Fibroblast of pulmonary artery (primary cell): ENCODE measurements at regions not wholly inside any gene's neighbourhood (a gene's known extent, or its start where the extent isn't known, plus 50 kb on each side); places are given as distances from the start of the nearest gene placed in this dataset.
A peak's percentile ranks its signal among the peaks of the same experiment; 100 is the strongest.

Experiments used
- DNase-seq: peaks from one replicate; pipeline ENCODE4 v3.0.0-alpha.2; 2010; ENCODE audit warnings: low read depth
- H3K4me3 ChIP-seq: replicated peaks from 2 replicates; pipeline ENCODE4 v1.5.1; 2011; ENCODE audit warnings: low read depth, mild to moderate bottlenecking, control low read depth, low read length, moderate library complexity
- CTCF ChIP-seq: IDR thresholded peaks from 2 replicates; pipeline ENCODE4 v1.5.1; 2011; ENCODE audit warnings: mild to moderate bottlenecking, control low read depth, low read length, inconsistent platforms; ENCODE audit errors: missing control alignments

- DNase-seq = no peak
- TF ChIP-seq CTCF = no peak
- no peak overlapping the region for H3K4me3 ChIP-seq
Observed at GRCh38 chr7:11221984-11222383, 248.3 kb downstream of the PHF14 start.

GRCh38 chr7:11224535-11224934 lies 250.9 kb downstream of the PHF14 start:
- no peak for TF ChIP-seq CTCF
- DNase-seq = no peak

GRCh38 chr7:11228515-11228914 lies 254.8 kb downstream of the PHF14 start:
- no peak for TF ChIP-seq CTCF
- H3K4me3 ChIP-seq = no peak overlapping the region
- peak; percentile 58 for DNase-seq

More at GRCh38 chr7:11224535-11224934, 250.9 kb downstream of the PHF14 start:
- H3K4me3 ChIP-seq = no peak overlapping the region

- no peak overlapping the region for H3K4me3 ChIP-seq
- no peak for DNase-seq
- TF ChIP-seq CTCF = no peak
Observed at GRCh38 chr7:11231190-11231589, 257.5 kb downstream of the PHF14 start.

- no peak overlapping the region for H3K4me3 ChIP-seq
- no peak for DNase-seq
- TF ChIP-seq CTCF = no peak
Observed at GRCh38 chr7:11232462-11232861, 258.8 kb downstream of the PHF14 start.

- no peak overlapping the region for H3K4me3 ChIP-seq
- DNase-seq = no peak
- TF ChIP-seq CTCF = no peak
Observed at GRCh38 chr7:11233871-11234270, 260.2 kb downstream of the PHF14 start.

- no peak overlapping the region for H3K4me3 ChIP-seq
- DNase-seq = no peak
- no peak for TF ChIP-seq CTCF
Observed at GRCh38 chr7:11235491-11235890, 261.8 kb downstream of the PHF14 start.
